HG03439 (cell line): ENCODE measurements at regions not wholly inside any gene's neighbourhood (a gene's known extent, or its start where the extent isn't known, plus 50 kb on each side); places are given as distances from the start of the nearest gene placed in this dataset.
"Not testable (repeated sequence)": the region's sequence is repeated elsewhere in the genome, so short reads cannot be mapped to it uniquely, and the experiment has no call there.

Experiments
- ATAC-seq: cut with Tn5 transposase; IDR thresholded peaks from one replicate; pipeline ENCODE4 v1.9.1; 2021; ENCODE audit warnings: mild to moderate bottlenecking, moderate library complexity; ENCODE audit not compliant: unreplicated experiment

DNA sequence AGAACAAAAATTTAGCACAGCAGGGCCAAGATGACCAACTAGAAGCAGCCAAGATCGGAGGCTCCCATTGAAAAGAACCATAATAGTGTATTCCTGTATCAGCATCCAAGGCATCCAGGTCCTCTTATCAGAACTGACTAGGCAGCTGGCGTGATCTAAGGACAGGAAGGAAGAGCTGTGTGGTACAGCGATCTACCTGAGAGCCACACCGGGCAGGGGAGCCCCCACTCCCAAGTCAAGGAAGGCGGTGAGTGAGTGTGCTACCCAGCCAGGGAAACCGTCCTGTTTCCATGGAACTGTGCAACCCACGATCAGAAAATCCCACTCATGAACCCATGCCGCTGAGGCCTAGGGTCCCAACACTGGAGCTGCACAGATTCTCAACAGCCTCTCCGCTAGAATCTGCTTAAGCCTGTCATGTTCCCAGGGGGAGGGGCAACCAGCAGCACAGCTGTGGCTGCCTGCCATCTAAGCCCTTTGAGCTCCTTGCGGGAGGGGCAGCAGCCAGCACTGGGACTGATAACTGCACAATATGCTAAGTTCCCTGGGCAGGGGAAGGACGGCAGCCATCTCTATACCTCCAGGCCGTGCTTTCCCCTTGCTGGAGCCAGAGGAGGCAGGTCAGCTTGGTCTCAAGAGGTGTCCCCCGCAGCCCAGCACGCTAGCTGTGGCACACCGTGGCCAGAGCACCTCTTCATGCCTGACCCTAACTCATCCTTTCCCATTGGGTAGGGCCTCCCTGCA, 213.0 kb upstream of the SMIM30 start:
- no peak for ATAC-seq

DNA sequence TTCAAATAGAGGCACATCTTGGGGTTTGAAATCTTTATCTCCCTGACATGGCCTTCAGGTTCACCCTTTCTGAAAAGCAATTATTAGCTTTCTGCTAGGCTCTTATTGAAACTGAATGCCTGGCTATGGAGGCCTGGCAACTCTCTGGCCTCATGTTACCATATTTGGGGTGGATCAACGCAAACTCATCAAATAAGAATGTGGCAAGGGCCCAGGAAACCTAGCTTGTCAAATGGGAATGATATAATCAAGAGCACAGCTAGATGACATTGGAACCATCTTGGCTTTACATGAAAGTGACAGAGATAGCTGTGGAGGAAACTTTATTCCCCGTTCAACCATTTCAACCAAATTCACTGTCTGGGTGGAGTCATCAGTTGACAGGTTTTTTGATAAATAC, 202.8 kb upstream of the SMIM30 start:
- ATAC-seq, result no peak

DNA sequence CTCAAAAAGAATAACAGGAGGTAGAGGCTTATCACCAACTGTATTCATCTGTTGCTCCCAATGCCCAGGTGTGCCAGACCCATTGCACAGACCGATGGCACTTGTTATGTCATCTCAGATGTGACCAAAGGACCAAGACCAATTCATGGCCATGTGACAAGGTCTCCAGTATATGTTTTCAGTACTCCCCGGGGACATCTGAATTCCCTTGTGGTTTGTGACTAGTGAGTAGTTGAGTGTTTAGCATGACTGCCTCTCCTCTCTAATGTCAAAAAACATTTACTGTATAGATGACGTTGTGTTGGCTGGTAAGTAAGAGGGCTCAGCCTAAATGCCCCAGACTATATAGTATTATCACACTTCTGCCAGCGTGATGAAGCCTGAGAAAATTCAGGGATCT, 202.1 kb upstream of the SMIM30 start:
- no peak for ATAC-seq

DNA sequence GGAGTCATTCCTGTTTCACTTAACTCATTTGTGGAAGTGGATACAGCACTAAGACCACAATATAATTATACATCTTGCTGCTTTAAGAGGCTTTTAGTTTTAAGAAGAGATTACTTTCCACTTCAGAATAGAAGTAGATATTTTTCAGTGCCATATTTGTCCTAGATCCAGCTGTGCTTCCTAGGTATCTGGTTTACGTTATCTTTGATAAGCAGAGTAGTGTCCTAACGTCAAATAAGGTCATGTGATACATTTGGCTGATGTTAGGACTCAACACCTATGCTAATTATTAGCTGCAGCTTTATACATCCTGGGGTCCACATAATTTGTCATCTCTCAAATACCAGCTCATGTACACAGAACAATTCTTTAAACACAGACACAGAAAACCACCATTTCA, 196.2 kb upstream of the SMIM30 start:
- ATAC-seq, result no peak

DNA sequence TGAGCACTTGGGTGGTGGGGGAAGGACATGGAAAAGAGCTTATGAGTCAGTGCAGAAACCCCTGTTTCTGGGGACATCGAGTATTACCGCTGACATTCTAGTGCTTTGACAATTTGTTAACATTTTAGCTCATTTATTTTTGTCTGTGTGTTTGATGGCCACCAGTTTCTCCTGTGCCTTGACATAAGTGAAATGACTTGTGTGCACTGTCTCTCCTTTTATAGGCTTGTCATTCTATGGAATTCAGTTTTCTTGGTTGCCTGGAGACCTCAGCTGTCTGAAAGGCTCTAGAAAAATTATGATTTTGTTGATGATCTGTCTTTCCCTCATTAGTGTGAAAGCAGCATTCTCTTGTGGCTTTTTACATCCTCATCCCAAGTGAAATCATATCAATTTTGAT, 190.0 kb upstream of the SMIM30 start:
- ATAC-seq, result no peak

DNA sequence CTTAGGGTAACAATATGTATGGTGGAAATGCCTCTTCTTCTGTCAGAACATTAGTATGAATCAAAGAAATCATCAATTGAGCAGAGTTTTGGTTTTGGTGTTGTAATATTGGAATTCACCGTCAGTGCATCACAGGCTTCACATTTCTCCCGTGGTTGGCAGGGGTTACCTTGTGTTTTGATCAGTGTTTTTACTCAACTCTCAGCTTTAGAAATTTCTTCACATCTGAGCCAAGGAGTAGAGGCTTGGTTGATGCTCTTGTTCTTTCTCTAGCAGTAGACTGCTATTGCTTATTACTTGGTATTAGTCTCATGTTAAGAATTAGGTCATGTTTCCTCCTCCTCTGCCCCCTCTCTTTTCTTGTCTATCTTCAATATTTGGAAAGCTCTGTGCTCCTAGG, 188.8 kb upstream of the SMIM30 start:
- ATAC-seq, result no peak

DNA sequence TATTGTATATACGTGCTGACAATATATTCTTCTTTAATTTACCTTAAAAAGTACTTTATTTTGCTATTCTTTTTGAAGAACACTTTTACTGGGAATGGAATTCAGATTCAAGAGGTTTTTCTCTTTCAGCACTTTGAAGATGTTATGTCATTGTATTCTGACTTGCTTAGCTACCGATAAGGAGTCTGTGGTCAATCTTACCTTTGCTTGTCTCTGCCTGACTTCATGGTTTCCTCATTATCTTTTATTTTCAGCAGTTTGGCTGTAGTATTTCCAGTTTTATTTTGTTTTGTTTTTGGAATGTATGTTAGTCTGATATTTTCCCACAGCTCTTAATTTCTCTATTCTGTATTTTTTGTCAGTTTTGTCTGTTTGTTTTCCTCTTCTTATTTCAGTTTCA, 187.9 kb upstream of the SMIM30 start:
- ATAC-seq, result no peak

DNA sequence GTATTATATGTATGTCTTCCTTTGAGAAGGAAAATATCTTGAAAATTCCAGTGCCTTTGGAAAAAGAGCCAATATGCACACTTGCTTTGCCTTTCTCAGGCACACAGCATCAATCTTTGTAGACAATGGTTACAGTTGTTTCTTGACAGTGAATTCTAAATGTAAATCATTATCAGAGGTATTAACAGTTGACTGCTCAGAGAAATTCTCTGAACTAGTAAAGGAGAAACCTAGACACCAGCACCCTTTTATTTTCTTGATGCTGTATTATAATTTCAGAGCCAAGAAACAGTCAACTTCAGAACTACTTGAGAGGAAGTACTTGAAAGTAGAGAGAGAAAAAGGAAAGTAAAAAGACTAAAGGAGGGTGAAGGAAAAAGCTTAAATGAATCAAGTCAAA, 185.8 kb upstream of the SMIM30 start:
- no peak for ATAC-seq

DNA sequence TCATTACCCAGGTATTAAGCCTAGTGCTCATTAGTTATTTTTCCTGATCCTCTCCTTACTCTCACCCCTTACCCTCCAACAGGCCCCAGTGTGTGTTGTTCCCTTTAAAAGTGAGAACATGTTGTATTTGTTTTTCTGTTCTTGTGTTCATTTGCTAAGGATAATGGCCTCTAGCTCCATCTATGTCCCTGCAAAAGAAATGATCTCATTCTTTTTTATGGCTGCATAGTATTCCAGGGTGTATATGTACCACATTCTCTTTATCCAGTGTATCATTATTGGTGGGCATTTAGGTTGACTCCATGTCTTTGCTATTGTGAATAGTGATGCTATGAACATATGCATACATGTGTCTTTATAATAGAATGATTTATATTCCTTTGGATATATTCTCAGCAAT, 185.0 kb upstream of the SMIM30 start:
- ATAC-seq, result not testable (repeated sequence)

DNA sequence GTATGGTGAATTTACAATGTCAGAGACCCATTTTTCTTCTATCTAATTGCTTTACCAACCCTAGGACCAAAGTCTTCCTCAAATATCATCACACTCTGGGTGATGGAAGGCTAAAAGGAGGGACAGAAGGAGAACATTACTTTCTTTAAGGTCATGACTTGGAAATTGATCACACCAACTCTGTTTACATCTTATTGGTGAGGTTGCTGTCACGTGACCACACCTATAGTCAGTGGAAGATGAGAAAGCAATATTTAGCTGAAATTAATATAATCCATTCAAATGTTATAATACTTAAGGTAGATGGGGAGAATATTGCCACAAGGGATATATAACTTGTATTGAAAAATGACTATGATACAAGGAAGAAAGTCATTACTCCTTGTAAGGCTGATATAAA, 183.6 kb upstream of the SMIM30 start:
- ATAC-seq, result no peak

DNA sequence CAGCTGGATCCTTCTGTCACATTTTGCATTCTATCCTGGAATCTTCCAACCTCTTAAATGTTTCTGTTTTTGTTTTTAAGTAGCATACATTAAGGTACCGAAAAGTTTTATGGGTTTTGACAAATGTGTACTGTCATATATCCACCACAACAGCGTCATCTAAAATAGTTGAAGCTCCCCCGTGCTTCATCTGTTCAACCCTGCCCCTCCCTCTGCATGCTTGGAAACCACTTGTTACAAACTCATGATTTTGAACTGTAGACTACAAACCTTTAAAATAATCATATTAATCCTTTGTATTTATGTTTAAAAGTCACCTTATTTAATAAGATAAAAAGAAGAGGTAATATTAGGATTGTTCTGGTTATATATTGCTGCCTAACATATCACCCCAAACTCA, 182.8 kb upstream of the SMIM30 start:
- ATAC-seq, result no peak

DNA sequence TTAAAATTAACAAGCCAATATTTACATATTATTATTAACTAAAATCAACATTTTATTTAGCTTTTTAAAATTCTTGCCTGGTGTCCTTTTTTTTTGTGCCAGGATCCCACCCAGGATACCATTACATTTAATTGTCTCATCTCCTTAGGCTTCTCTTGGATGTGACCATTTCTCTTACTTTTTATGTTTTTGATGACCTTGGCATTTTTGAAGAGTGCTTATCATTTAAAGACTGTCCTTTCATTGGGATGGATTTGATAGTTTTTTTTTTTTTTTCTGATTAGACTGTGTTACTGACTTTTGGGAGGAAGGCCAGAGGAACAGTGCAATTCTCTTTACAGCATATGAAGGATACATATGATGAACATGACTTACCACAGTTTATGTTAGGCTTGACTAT, 181.4 kb upstream of the SMIM30 start:
- ATAC-seq, result no peak

DNA sequence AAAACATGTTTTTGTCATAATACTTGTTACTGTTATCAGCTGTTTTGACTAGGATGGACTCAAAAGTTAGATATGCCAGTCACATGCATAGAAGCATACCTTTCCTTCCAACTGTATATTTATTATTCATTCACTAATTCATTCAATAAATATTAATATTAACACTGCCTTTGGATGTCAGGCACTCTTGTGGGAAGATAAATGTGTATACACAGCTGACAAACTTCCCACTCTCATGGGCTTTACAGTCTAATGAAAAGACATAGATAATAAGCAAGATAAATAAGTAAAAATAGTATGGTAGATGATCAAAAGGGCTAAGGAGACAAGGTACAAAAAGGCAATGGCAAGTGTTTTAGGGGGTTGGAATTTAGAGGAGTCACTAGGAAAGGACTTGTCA, 180.1 kb upstream of the SMIM30 start:
- ATAC-seq, result no peak

DNA sequence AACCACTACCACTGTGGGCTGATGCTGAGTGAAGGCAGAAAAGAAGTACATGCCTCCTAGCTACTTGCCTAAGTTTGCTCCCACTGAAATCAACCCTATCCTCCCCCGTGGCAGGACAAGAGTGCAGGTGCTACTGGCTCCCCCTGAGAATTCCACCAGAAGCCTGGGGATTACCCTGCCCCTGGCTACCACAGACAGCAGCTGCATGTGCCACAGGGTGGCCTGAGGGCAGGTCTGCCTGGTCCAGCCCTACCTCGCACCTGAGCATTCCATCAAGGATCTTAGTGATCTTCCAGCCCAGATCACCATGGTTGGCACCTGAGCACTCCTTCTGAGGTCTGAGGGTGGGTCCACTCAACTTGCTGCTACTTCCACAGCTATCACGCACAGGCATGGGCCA, 176.4 kb upstream of the SMIM30 start:
- ATAC-seq, result no peak

DNA sequence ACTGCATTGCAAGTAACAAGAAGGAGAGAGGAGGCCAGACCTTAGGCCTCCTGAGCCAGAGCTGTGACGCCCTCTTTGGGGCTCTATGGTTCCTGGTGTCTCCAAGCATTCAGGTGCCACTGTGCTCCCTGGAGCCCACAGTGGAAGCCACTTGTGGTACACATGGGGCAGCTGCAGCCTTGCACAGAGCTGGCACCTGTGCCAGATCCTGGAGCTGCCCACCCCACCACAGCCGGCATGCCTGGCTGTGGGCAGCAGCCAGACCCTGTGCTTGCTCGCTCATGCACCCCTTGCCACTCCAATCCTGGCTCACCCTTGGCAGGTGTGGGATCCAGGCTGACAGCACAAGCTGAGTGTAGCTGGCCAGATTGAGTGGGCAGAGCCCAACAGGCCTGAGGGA, 173.8 kb upstream of the SMIM30 start:
- ATAC-seq, result no peak

DNA sequence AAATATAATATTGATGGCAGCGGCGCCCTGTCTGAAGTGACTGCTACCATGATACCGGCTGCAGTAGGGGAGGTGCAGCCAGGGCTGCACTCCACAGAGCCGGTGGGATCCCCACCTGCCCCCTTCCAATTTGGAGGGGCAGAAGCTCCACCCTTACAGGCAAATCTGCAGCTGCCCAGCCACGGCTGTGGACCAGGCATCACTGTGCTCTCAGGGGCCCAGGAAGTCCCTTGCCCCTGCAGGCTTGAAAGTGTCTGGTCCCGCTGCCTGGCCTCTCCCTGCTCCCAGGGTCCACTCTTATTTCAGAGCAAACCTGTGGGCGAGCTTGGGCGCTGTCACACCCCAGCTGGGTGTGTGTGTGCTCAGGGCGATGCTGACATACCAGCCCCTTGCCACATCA, 172.7 kb upstream of the SMIM30 start:
- no peak for ATAC-seq

DNA sequence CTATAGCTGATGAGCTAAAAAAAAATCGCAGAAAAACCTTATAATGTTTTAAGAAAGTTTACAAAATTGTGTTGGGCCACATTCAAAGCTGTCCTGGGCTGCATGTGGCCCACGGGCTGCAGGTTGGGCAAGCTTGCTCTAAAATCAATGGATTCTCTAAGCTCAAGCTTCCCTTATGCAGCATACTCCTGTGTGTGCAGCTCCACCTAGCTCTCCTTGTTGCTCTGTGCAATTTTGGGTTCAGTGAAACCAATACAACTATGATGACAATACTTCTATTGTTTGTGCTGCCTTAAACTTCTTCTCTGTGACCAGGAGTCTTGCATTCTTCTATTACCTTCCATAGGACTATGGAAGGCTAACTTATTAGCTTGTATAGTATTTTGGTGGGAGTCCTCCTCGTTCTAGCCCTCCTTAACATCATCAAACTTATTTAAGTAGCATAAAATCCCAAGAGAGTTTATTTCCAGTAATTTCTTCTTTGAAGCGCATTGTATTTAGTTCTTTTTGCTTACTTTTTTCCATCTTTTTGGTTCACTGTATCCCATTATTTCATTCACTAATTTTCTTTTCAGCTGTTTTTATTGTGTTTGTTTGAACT, 170.9 kb upstream of the SMIM30 start:
- ATAC-seq, result no peak

DNA sequence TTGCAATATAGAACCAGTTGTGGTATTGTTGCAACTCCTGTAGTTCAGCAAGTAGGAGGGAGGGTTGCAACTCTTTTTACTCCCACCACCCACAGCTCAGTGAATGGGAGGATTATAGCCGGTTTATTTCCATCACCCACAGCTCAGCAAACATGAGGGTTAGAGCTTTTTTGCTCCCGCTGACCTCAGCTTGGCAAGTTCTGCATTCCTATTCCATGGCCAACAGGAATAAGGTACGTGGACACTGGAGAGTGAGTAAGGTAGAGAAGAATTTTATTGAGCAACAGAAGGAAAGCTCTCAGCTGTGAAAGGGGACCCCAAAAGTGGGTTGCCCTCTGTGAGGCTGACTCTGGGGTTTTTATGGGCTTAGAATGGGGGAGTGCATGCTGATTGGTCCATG, 167.1 kb upstream of the SMIM30 start:
- ATAC-seq, result no peak

DNA sequence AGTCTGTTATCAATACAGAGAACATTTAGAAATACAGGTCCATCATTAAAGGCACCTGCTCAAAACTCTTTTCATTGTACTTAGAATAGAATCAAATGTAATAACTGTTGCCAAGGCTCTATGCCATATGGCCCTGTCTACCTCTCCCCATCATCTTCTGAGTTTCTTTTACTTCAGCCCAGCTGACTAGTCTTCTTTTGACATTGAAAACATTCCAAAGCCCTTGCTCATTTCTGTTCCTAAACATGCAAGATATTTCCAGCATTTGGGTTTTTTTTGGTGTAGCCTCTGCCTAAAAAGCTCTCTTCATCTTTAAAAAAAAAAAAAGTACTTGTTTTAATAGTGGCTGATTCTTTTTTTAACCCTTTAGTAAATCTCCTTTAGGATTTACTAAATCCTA, 165.5 kb upstream of the SMIM30 start:
- no peak for ATAC-seq

DNA sequence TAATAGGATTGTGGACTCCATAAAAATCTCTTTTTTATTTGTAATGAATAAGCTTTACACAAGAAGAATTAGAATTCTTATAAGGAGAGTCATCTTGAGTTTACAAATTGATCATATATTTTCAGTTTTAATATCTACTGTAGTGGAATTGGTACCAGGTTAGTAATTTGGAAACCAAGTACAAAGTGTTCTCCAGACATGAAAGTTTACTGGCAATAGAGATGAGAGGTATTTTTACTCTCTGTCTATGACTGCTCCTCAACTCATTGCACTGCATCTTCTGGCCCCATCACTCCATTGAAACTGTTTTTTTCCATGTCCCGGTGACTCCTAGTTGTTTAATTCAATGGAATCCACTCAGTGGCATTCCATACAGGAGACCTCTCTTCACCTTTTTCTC, 164.5 kb upstream of the SMIM30 start:
- ATAC-seq, result peak; percentile 53

DNA sequence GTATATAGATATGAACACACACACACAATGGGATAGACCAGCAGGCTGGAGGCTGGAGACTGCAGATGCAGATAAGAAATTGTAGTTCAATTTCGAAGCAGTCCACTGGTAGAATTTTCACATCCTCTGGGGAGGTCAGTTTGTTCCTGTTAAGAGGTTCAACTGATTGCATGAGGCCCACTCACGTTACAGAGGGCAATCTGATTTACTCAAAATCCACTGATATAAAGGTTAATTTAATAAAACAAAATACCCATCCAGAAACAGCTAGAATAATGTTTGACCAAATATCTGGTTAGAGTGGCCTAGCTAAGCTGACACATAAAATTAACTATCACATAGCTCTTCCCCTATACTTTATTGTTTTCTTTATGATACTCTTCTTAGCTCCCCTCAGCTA, 162.9 kb upstream of the SMIM30 start:
- no peak for ATAC-seq

DNA sequence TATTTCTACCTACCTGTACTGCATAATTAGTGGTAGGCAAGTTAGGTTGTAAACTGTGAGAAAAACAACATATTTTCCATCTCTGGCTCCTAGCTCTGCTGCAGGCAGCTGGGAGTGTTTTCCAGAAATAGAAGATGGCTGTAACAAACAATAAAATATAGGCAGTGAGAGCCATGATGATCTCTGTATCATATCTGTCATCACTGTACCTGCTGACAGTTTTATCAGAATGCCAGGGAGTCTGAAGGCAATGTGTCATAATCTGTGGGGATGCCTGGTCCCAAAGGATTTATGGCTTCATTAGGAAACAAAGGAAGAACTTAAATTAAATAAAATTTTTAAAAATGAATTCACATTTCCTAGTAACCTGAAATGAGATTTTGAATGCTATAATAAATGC, 160.9 kb upstream of the SMIM30 start:
- no peak for ATAC-seq

DNA sequence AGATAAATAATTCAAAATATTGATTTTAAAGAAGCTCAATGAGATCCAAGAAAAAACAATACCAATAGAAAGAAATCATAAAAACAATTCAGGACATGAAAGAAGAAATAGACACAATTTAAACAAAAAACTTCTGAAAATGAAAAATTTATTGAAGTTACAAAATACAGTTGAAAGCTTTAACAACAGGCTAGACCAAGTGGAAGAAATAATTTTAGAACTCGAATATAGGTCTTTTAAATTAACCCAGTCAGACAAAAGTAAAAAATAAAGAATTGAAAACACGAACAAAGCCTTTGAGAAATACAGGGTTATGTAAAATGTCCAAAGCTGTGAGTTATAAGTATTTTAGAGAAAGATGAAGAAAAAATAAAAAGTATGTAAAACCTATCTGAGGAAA, 152.4 kb upstream of the SMIM30 start:
- no peak for ATAC-seq
